HCT116 (cell line): ENCODE measurements at regions not wholly inside any gene's neighbourhood (a gene's known extent, or its start where the extent isn't known, plus 50 kb on each side); places are given as distances from the start of the nearest gene placed in this dataset.
"Not testable (repeated sequence)": the region's sequence is repeated elsewhere in the genome, so short reads cannot be mapped to it uniquely, and the experiment has no call there.

ENCODE experiments used
- ATAC-seq: fragments of 200-7000 bp; cut with Tn5 transposase; 2 replicates; pipeline ENCODE4 v1.9.1; 2020; ENCODE audit warnings: mild to moderate bottlenecking, moderate library complexity
- BruUV-seq: library from RNA; stranded (reverse); fragments of 400-500 nt; replicated peaks from 2 replicates; lab custom pipeline; 2021; lab: Mats Ljungman, UMichigan
- CTCF ChIA-PET: fragments of 300-600 bp; sonication (Branson Sonifier 250); formaldehyde crosslinking; loops from one replicate; lab custom pipeline; 2021; ENCODE audit warnings: antibody characterized with exemption; lab: Charles Lee
- POLR2A ChIA-PET: fragments of 300-600, 350-600 bp; sonication (Branson Sonifier 250); formaldehyde crosslinking; loops from one replicate; lab custom pipeline; 2021; ENCODE audit warnings: antibody characterized with exemption; lab: Charles Lee
- RAD21 ChIA-PET, 2 experiments: fragments of 300-600 bp; sonication (Branson Sonifier 250); formaldehyde crosslinking; loops; one replicate each; lab custom pipeline; 2023; ENCODE audit warnings: low total read pairs in 2 of 2; ENCODE audit not compliant: uncharacterized antibody in 2 of 2, unreplicated experiment in 2 of 2, low non-redundant PET in 1 of 2; lab: Charles Lee
- DNase-seq: peaks from one replicate; pipeline ENCODE4 v3.0.0-alpha.2; 2010; ENCODE audit warnings: low read depth, low spot score
- H2AFZ ChIP-seq: fragments of 200-600 bp; shearing (Covaris generic), sonication (generic); 2 replicates; pipeline ENCODE4 v1.6.1; 2017; ENCODE audit warnings: low read depth, mixed run types, mixed read lengths, antibody characterized with exemption, low read length; ENCODE audit not compliant: poor library complexity, severe bottlenecking
- H3K27ac ChIP-seq: 2 replicates; pipeline ENCODE4 v1.5.1; 2012; ENCODE audit warnings: low read depth, low read length
- H3K27me3 ChIP-seq: fragments of 200-600 bp; sonication (generic); 2 replicates; pipeline ENCODE4 v1.6.1; 2016; ENCODE audit warnings: mixed run types, low read length, mixed read lengths; ENCODE audit not compliant: insufficient read depth
- H3K36me3 ChIP-seq, 2 experiments: fragments of 200-500 bp in 1 of 2; fragments of 200-600 bp in 1 of 2; sonication (Bioruptor generic) in 1 of 2; sonication (generic) in 1 of 2; 2 replicates each; pipeline versions ENCODE4 v1.5.1 to v1.6.1; 2014 to 2016; ENCODE audit warnings: low read length in 2 of 2, inconsistent platforms in 1 of 2, mixed read lengths in 1 of 2, mixed run types in 1 of 2; ENCODE audit not compliant: insufficient read depth in 2 of 2, control insufficient read depth in 1 of 2
- H3K4me1 ChIP-seq, 2 experiments: fragments of 200-600 bp in 1 of 2; sonication (generic) in 1 of 2; 2 replicates each; pipeline versions ENCODE4 v1.5.1 to v1.6.1; 2012 to 2017; ENCODE audit warnings: low read length in 2 of 2, inconsistent platforms in 1 of 2, mild to moderate bottlenecking in 1 of 2, mixed read lengths in 1 of 2, mixed run types in 1 of 2, moderate library complexity in 1 of 2; ENCODE audit not compliant: insufficient read depth in 2 of 2, control insufficient read depth in 1 of 2
- H3K4me2 ChIP-seq: fragments of 200-600 bp; sonication (generic); 2 replicates; pipeline ENCODE4 v1.6.1; 2017; ENCODE audit warnings: mixed run types, low read length, mixed read lengths
- H3K4me3 ChIP-seq, 2 experiments: fragments of 200-600 bp in 1 of 2; sonication (generic) in 1 of 2; replicated peaks in 1 of 2; 2 replicates each; pipeline ENCODE4 v1.5.1; 2011 to 2016; ENCODE audit warnings: low read length in 2 of 2, control low read depth in 1 of 2, low read depth in 1 of 2, mild to moderate bottlenecking in 1 of 2, mixed read lengths in 1 of 2, mixed run types in 1 of 2
- H3K79me2 ChIP-seq: fragments of 200-600 bp; sonication (generic); 2 replicates; pipeline ENCODE4 v1.6.1; 2017; ENCODE audit warnings: mild to moderate bottlenecking, mixed run types, low read length, moderate library complexity, mixed read lengths; ENCODE audit not compliant: insufficient read depth
- H3K9ac ChIP-seq: fragments of 200-600 bp; sonication (generic); 2 replicates; pipeline ENCODE4 v1.6.1; 2016; ENCODE audit warnings: low read length, mixed read lengths
- H3K9me2 ChIP-seq: fragments of 200-600 bp; sonication (generic), shearing (Covaris generic); 2 replicates; pipeline ENCODE4 v1.6.1; 2017; ENCODE audit warnings: mixed run types, mild to moderate bottlenecking, moderate library complexity; ENCODE audit not compliant: insufficient read depth
- H3K9me3 ChIP-seq, 2 experiments: fragments of 200-500 bp in 1 of 2; fragments of 200-600 bp in 1 of 2; sonication (Bioruptor generic) in 1 of 2; sonication (generic) in 1 of 2; 2 replicates each; pipeline ENCODE4 v1.6.1; 2014 to 2017; ENCODE audit warnings: low read length in 2 of 2, mixed read lengths in 2 of 2, inconsistent platforms in 1 of 2, low read depth in 1 of 2, mild to moderate bottlenecking in 1 of 2, mixed run types in 1 of 2, moderate library complexity in 1 of 2; ENCODE audit not compliant: control insufficient read depth in 1 of 2, insufficient read depth in 1 of 2
- H4K20me1 ChIP-seq: fragments of 200-600 bp; sonication (generic), shearing (Covaris generic); 2 replicates; pipeline ENCODE4 v1.6.1; 2017; ENCODE audit warnings: mixed run types, mild to moderate bottlenecking, moderate library complexity; ENCODE audit not compliant: insufficient read depth
- CBX3 ChIP-seq: IDR thresholded peaks from 2 replicates; pipeline ENCODE4 v1.6.1; 2012; ENCODE audit warnings: low read depth
- REST ChIP-seq: IDR thresholded peaks from 2 replicates; pipeline ENCODE4 v1.6.1; 2012; ENCODE audit warnings: low read depth
- SIN3A ChIP-seq: IDR thresholded peaks from 2 replicates; pipeline ENCODE4 v1.6.1; 2012; ENCODE audit warnings: low read depth
- intact Hi-C: fragments of 100-400 bp; cut with micrococcal nuclease; formaldehyde crosslinking; loops from 2 replicates; pipeline ENCODE4 v1.10.0; 2022

- ChIA-PET CTCF (no interaction called here), RAD21 (no interaction called here), POLR2A (no interaction called here)
- no peaks in the 10 kb centered on the region for H3K9me3 ChIP-seq
- H3K27me3 ChIP-seq = peaks cover 28% of the 10 kb centered on the region
- H3K4me3 ChIP-seq = no peak overlapping the region
- DNase-seq (no peak), ATAC-seq (no peak)
- intact Hi-C loops = no loop called here
- no peaks in the 10 kb centered on the region for H3K36me3 ChIP-seq
- no peaks in the 10 kb centered on the region for H3K9me2 ChIP-seq
- H4K20me1 ChIP-seq = no peaks in the 10 kb centered on the region
- H3K79me2 ChIP-seq = no peaks in the 10 kb centered on the region
- no peaks in the 10 kb centered on the region for H3K4me1 ChIP-seq
- no peak overlapping the region for H3K9ac ChIP-seq
- TF ChIP-seq SIN3A (no peak), REST (no peak), CBX3 (no peak)
- TF ChIP-seq, all 23 proteins: peak for 0
- Histone ChIP-seq H3K4me2 (no peak overlapping the region), H3K27ac (no peak overlapping the region), H2AFZ (no peak overlapping the region)
- no TSS peak for BruUV-seq
Measured at GRCh38 chr2:97348265-97348664, 235.3 kb downstream of the ANKRD36 start.

- BruUV-seq, POLR2A ChIA-PET, RAD21 ChIA-PET, H3K4me2 ChIP-seq, H4K20me1 ChIP-seq, H3K27ac ChIP-seq, H3K9me2 ChIP-seq, H3K9me3 ChIP-seq, H3K79me2 ChIP-seq, intact Hi-C loops, DNase-seq, H3K27me3 ChIP-seq, H3K4me1 ChIP-seq, CTCF ChIA-PET, H3K9ac ChIP-seq, H2AFZ ChIP-seq, H3K4me3 ChIP-seq, H3K36me3 ChIP-seq, ATAC-seq: not testable (repeated sequence)
Measured at GRCh38 chr2:97344937-97345336, 232.0 kb downstream of the ANKRD36 start.

GRCh38 chr2:97333674-97334073 is 220.7 kb downstream of the ANKRD36 start:
- H3K9ac ChIP-seq, H3K27ac ChIP-seq, H3K4me1 ChIP-seq, intact Hi-C loops, ATAC-seq, DNase-seq, BruUV-seq, H4K20me1 ChIP-seq, POLR2A ChIA-PET, RAD21 ChIA-PET, H3K79me2 ChIP-seq, H3K4me3 ChIP-seq, H3K9me2 ChIP-seq, H3K9me3 ChIP-seq, H3K27me3 ChIP-seq, CTCF ChIA-PET, H2AFZ ChIP-seq, H3K36me3 ChIP-seq, H3K4me2 ChIP-seq: not testable (repeated sequence)

GRCh38 chr2:97332184-97332583 is 219.2 kb downstream of the ANKRD36 start:
- not testable (repeated sequence) for H3K27ac ChIP-seq

More at GRCh38 chr2:97332184-97332583, 219.2 kb downstream of the ANKRD36 start:
- DNase-seq, BruUV-seq, H3K4me1 ChIP-seq, ATAC-seq, CTCF ChIA-PET, H3K4me3 ChIP-seq, H3K4me2 ChIP-seq, H4K20me1 ChIP-seq, H3K27me3 ChIP-seq, H3K9me2 ChIP-seq, H3K9me3 ChIP-seq, POLR2A ChIA-PET, RAD21 ChIA-PET, H3K79me2 ChIP-seq, intact Hi-C loops, H2AFZ ChIP-seq, H3K36me3 ChIP-seq, H3K9ac ChIP-seq: not testable (repeated sequence)
